Right atrium auricular region (tissue), 2 donors: ENCODE measurements at regions not wholly inside any gene's neighbourhood (a gene's known extent, or its start where the extent isn't known, plus 50 kb on each side); places are given as distances from the start of the nearest gene placed in this dataset.

ENCODE experiments used
- DNase-seq: peaks from one replicate; pipeline ENCODE4 v3.0.0-alpha.2; 2019; ENCODE audit warnings: low spot score
- H3K27ac ChIP-seq, 2 donors: fragments of 200-600 bp; sonication (generic); 1 replicate in 1 of 2; 2 replicates in 1 of 2; pipeline ENCODE4 v1.5.1; 2016 to 2019
- H3K27me3 ChIP-seq, 2 donors: fragments of 200-600 bp; sonication (generic); one replicate each; pipeline versions ENCODE4 v1.5.1 to v1.6.0; 2017 to 2019
- H3K36me3 ChIP-seq: fragments of 200-600 bp; sonication (generic); one replicate; pipeline ENCODE4 v1.5.1; 2016
- H3K4me1 ChIP-seq, 2 donors: fragments of 200-600 bp; sonication (generic); one replicate each; pipeline versions ENCODE4 v1.5.1 to v1.6.0; 2017 to 2019
- H3K4me3 ChIP-seq, 2 donors: fragments of 200-600 bp; sonication (generic); 1 replicate in 1 of 2; 2 replicates in 1 of 2; pipeline ENCODE4 v1.5.1; 2017 to 2019; ENCODE audit warnings: mild to moderate bottlenecking in 1 of 2, moderate library complexity in 1 of 2
- H3K9me3 ChIP-seq, 2 donors: fragments of 200-600 bp; sonication (generic); one replicate each; pipeline ENCODE4 v1.5.1; 2019
- CTCF ChIP-seq, 2 donors: fragments of 200-600 bp; sonication (generic); IDR thresholded peaks; one replicate each; pipeline ENCODE4 v1.5.1; 2019; ENCODE audit warnings: antibody characterized with exemption in 2 of 2

- Histone ChIP-seq H3K9me3 (no peaks in the 10 kb centered on the region), H3K36me3 (no peaks in the 10 kb centered on the region), H3K27me3 (no peaks in the 10 kb centered on the region), H3K4me1 (no peaks in the 10 kb centered on the region), H3K27ac (no peak overlapping the region), H3K4me3 (no peak overlapping the region)
- TF ChIP-seq CTCF (IDR thresholded peaks at IDR 0.05), result no peak
- no peak for DNase-seq
Measured at GRCh38 chr13:29999492-30000369, 149.3 kb upstream of the UBL3 start.

GRCh38 chr13:29996316-29996715 lies 145.9 kb upstream of the UBL3 start:
- no peak for TF ChIP-seq CTCF (IDR thresholded peaks at IDR 0.05)
- no peaks in the 10 kb centered on the region for H3K27me3 ChIP-seq
- no peaks in the 10 kb centered on the region for H3K9me3 ChIP-seq
- H3K36me3 ChIP-seq, result no peaks in the 10 kb centered on the region
- no peaks in the 10 kb centered on the region for H3K4me1 ChIP-seq
- no peak overlapping the region for H3K4me3 ChIP-seq
- H3K27ac ChIP-seq, result no peak overlapping the region
- DNase-seq, result no peak

- no peaks in the 10 kb centered on the region for H3K9me3 ChIP-seq
- no peak for TF ChIP-seq CTCF (IDR thresholded peaks at IDR 0.05)
- DNase-seq, result no peak
- no peak overlapping the region for H3K4me3 ChIP-seq
- no peaks in the 10 kb centered on the region for H3K4me1 ChIP-seq
- H3K27me3 ChIP-seq, result no peaks in the 10 kb centered on the region
- no peaks in the 10 kb centered on the region for H3K36me3 ChIP-seq
- no peak overlapping the region for H3K27ac ChIP-seq
Measured at GRCh38 chr13:29994911-29995595, 144.6 kb upstream of the UBL3 start.

GRCh38 chr13:29993716-29994488 lies 143.5 kb upstream of the UBL3 start:
- DNase-seq, result no peak
- Histone ChIP-seq H3K36me3 (no peaks in the 10 kb centered on the region), H3K4me1 (no peaks in the 10 kb centered on the region), H3K4me3 (no peak overlapping the region), H3K9me3 (no peaks in the 10 kb centered on the region), H3K27me3 (no peaks in the 10 kb centered on the region), H3K27ac (no peak overlapping the region)
- no peak for TF ChIP-seq CTCF (IDR thresholded peaks at IDR 0.05)

- no peak for TF ChIP-seq CTCF (IDR thresholded peaks at IDR 0.05)
- H3K27ac ChIP-seq, result no peak overlapping the region
- H3K36me3 ChIP-seq, result no peaks in the 10 kb centered on the region
- H3K9me3 ChIP-seq, result no peaks in the 10 kb centered on the region
- H3K27me3 ChIP-seq, result no peaks in the 10 kb centered on the region
- H3K4me3 ChIP-seq, result no peak overlapping the region
- no peaks in the 10 kb centered on the region for H3K4me1 ChIP-seq
- no peak for DNase-seq
Measured at GRCh38 chr13:29993196-29993595, 142.8 kb upstream of the UBL3 start.
